ENCODE measurements at regions not wholly inside any gene's neighbourhood (a gene's known extent, or its start where the extent isn't known, plus 50 kb on each side); places are given as distances from the start of the nearest gene placed in this dataset.

GRCh38 chr9:124206391-124206790, 51.4 kb upstream of the NEK6 start:
- TF ChIP-seq FOXP2 (optimal IDR thresholded peaks at IDR 0.05; ENCODE audit: borderline replicate concordance, extremely low read depth, extremely low read length, insufficient read depth) (no peak), TAF1 (IDR thresholded peaks at IDR 0.05; ENCODE audit: borderline replicate concordance, insufficient read depth, low read length) (no peak)
